PC-9 (cell line): ENCODE measurements at regions not wholly inside any gene's neighbourhood (a gene's known extent, or its start where the extent isn't known, plus 50 kb on each side); places are given as distances from the start of the nearest gene placed in this dataset.

Source experiments
- CTCF ChIP-seq: fragments of 200-600 bp; sonication (generic); conservative IDR thresholded peaks from 2 replicates; pipeline ENCODE4 v1.6.1; 2017; ENCODE audit warnings: mixed run types, antibody characterized with exemption, mild to moderate bottlenecking, moderate library complexity
- EZH2 ChIP-seq: fragments of 200-600 bp; sonication (generic); IDR thresholded peaks from 2 replicates; pipeline ENCODE4 v1.8.0; 2017; ENCODE audit warnings: antibody characterized with exemption, low read depth

GRCh38 chr2:44100351-44100750 lies 68.3 kb upstream of the PPM1B start:
- no peak for TF ChIP-seq CTCF
- TF ChIP-seq EZH2 = no peak
